OCI-LY7 (cell line): ENCODE measurements at regions not wholly inside any gene's neighbourhood (a gene's known extent, or its start where the extent isn't known, plus 50 kb on each side); places are given as distances from the start of the nearest gene placed in this dataset.

Source experiments
- BruUV-seq: library from RNA; stranded (reverse); fragments of 400-500 nt; replicated peaks from 2 replicates; lab custom pipeline; 2021; lab: Mats Ljungman, UMichigan
- CTCF ChIA-PET: fragments of 300-600 bp; sonication (Branson Sonifier 250); formaldehyde crosslinking; loops from one replicate; lab custom pipeline; 2022; ENCODE audit warnings: antibody characterized with exemption; ENCODE audit not compliant: unreplicated experiment; lab: Charles Lee
- POLR2A ChIA-PET: fragments of 300-600 bp; sonication (Branson Sonifier 250); formaldehyde crosslinking; loops from one replicate; lab custom pipeline; 2022; ENCODE audit warnings: antibody characterized with exemption; lab: Charles Lee
- DNase-seq: peaks from one replicate; pipeline ENCODE4 v3.0.0-alpha.2; 2015; ENCODE audit warnings: low spot score
- H2AFZ ChIP-seq: fragments of 200-600 bp; sonication (generic), shearing (Covaris generic); 2 replicates; pipeline ENCODE4 v1.6.1; 2014; ENCODE audit warnings: mild to moderate bottlenecking, antibody characterized with exemption, low read length, moderate library complexity
- H3K27ac ChIP-seq: fragments of 200-600 bp; sonication (generic); 2 replicates; pipeline ENCODE4 v1.5.1; 2014; ENCODE audit warnings: mixed run types, low read depth, mild to moderate bottlenecking, moderate library complexity, low read length, inconsistent platforms; ENCODE audit not compliant: poor library complexity, severe bottlenecking
- H3K36me3 ChIP-seq: fragments of 200-600 bp; sonication (generic); 2 replicates; pipeline ENCODE4 v1.6.1; 2014; ENCODE audit warnings: mild to moderate bottlenecking, antibody characterized with exemption, low read length, moderate library complexity, mixed read lengths; ENCODE audit not compliant: insufficient read depth
- H3K4me1 ChIP-seq: fragments of 200-600 bp; sonication (generic); 2 replicates; pipeline ENCODE4 v1.5.1; 2014; ENCODE audit warnings: mild to moderate bottlenecking, low read length; ENCODE audit not compliant: insufficient read depth, poor library complexity, severe bottlenecking
- H3K4me2 ChIP-seq: fragments of 200-600 bp; sonication (generic); 2 replicates; pipeline ENCODE4 v1.6.1; 2014; ENCODE audit warnings: mild to moderate bottlenecking, low read length
- H3K4me3 ChIP-seq: fragments of 200-600 bp; sonication (generic); 2 replicates; pipeline ENCODE4 v1.5.1; 2014; ENCODE audit warnings: mild to moderate bottlenecking, low read depth, low read length; ENCODE audit not compliant: poor library complexity, severe bottlenecking
- H3K79me2 ChIP-seq: fragments of 200-600 bp; sonication (generic); 2 replicates; pipeline ENCODE4 v1.6.1; 2016; ENCODE audit warnings: low read depth, mild to moderate bottlenecking, low read length, moderate library complexity, mixed read lengths; ENCODE audit not compliant: insufficient read depth
- H3K9me2 ChIP-seq: fragments of 200-600 bp; sonication (generic); 2 replicates; pipeline ENCODE4 v1.6.1; 2016; ENCODE audit warnings: mild to moderate bottlenecking, low read length, mixed read lengths; ENCODE audit not compliant: insufficient read depth
- H3K9me3 ChIP-seq: fragments of 200-600 bp; sonication (generic); 2 replicates; pipeline ENCODE4 v1.6.1; 2014; ENCODE audit warnings: mild to moderate bottlenecking, mixed run types, low read length, mixed read lengths
- H4K20me1 ChIP-seq: fragments of 200-600 bp; sonication (generic); 2 replicates; pipeline ENCODE4 v1.6.1; 2014; ENCODE audit warnings: mild to moderate bottlenecking, antibody characterized with exemption, low read length, moderate library complexity, mixed read lengths; ENCODE audit not compliant: insufficient read depth
- EZH2phosphoT487 ChIP-seq: fragments of 200-600 bp; sonication (generic); IDR thresholded peaks from 2 replicates; pipeline ENCODE4 v1.6.1; 2018; ENCODE audit warnings: low read depth, borderline replicate concordance, mild to moderate bottlenecking, mixed run types, antibody characterized with exemption, low read length, moderate library complexity, mixed read lengths
- intact Hi-C: fragments of 100-400 bp; cut with micrococcal nuclease; formaldehyde crosslinking; loops from one replicate; pipeline ENCODE4 v1.10.0; 2022; ENCODE audit not compliant: unreplicated experiment
- TF ChIP-seq, protein P1 (sequence below): fragments of 200-600 bp; sonication (generic); conservative IDR thresholded peaks from 2 replicates; pipeline ENCODE4 v1.5.1; 2014; ENCODE audit warnings: mild to moderate bottlenecking, antibody characterized with exemption, low read length, moderate library complexity, mixed read lengths

DNA sequence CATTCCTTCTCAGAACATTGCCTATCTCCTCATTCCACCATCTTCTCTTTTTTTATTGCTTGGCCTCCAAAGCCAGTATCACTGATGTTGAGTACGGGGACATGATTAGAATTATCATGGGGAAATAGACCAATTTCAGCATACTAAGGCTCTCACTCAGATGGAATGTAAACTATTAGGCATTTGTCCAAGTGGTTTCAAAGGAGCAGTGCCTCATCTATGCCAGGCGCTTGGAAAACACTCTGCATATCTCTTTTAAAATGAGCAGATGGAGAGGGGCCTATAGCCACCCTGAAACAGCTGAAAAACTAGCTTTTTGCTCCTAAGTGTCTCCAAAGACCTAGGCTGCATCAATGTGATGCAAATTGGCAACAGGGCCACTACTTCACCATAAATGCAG, 150.8 kb upstream of the DIPK2B start:
- Histone ChIP-seq H3K9me3 (no peaks in the 10 kb centered on the region), H3K9me2 (no peaks in the 10 kb centered on the region), H3K36me3 (no peaks in the 10 kb centered on the region), H3K4me1 (no peaks in the 10 kb centered on the region), H3K4me3 (no peak overlapping the region), H3K79me2 (no peaks in the 10 kb centered on the region), H3K27ac (no peak overlapping the region), H2AFZ (no peak overlapping the region), H4K20me1 (no peaks in the 10 kb centered on the region), H3K4me2 (no peak overlapping the region)
- TF ChIP-seq EZH2phosphoT487: no peak
- TF ChIP-seq, protein P1, sequence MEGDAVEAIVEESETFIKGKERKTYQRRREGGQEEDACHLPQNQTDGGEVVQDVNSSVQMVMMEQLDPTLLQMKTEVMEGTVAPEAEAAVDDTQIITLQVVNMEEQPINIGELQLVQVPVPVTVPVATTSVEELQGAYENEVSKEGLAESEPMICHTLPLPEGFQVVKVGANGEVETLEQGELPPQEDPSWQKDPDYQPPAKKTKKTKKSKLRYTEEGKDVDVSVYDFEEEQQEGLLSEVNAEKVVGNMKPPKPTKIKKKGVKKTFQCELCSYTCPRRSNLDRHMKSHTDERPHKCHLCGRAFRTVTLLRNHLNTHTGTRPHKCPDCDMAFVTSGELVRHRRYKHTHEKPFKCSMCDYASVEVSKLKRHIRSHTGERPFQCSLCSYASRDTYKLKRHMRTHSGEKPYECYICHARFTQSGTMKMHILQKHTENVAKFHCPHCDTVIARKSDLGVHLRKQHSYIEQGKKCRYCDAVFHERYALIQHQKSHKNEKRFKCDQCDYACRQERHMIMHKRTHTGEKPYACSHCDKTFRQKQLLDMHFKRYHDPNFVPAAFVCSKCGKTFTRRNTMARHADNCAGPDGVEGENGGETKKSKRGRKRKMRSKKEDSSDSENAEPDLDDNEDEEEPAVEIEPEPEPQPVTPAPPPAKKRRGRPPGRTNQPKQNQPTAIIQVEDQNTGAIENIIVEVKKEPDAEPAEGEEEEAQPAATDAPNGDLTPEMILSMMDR: no peak
- POLR2A ChIA-PET: no interaction called here
- CTCF ChIA-PET: no interaction called here
- intact Hi-C loops: no loop called here
- DNase-seq: no peak
- BruUV-seq: no TSS peak

DNA sequence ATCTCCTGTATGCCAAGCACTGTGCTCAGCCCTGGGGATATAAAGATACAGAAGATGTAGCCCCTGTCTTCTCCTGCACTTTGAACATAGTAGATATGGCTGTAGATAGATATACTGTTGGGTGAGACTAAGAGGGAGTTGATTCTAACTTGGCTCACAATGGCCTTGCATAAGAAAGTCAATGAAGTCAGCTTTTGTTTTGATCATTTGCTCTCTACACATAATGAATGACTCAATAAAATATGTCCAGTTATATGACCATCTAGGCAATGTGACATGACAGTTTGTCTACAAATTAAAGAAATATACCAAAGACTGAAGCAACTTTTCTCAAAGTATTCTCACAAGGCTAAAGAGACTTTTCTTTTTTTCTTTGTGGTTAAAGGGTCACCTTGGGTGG, 147.6 kb upstream of the DIPK2B start:
- H4K20me1 ChIP-seq: no peaks in the 10 kb centered on the region
- H3K27ac ChIP-seq: no peak overlapping the region
- no peaks in the 10 kb centered on the region for H3K79me2 ChIP-seq
- no peaks in the 10 kb centered on the region for H3K4me1 ChIP-seq
- BruUV-seq: no TSS peak
- no peaks in the 10 kb centered on the region for H3K9me3 ChIP-seq
- H3K9me2 ChIP-seq: no peaks in the 10 kb centered on the region
- no peak overlapping the region for H2AFZ ChIP-seq
- no peak overlapping the region for H3K4me2 ChIP-seq
- H3K4me3 ChIP-seq: no peak overlapping the region
- ChIA-PET POLR2A (interaction anchor here (0.6 kb wide), 1 partner anchor 32 kb away, joined by 3 read pairs; no protein-coding TSS in a partner anchor), CTCF (no interaction called here)
- no peak for DNase-seq
- TF ChIP-seq, protein P1: no peak
- no peak for TF ChIP-seq EZH2phosphoT487
- intact Hi-C loops: no loop called here
- no peaks in the 10 kb centered on the region for H3K36me3 ChIP-seq

DNA sequence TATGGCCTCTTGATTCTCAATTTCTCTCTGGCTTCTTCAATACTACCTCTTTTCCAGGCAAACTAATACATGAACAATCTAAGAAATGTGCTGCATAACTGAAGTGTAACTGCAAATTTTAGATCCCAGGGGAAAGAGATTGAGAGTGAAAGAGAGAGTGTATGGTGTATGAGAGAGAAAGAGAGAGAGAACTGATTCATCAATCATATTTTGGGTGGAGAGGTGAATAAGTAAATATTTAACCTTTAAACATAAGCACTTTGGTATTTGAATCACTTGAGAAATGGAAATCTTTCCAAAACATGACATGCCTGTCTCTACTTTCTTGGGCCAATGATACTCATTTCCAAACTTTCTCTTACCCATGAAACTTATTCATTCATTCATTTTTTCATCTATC, 147.2 kb upstream of the DIPK2B start:
- Histone ChIP-seq H3K79me2 (no peaks in the 10 kb centered on the region), H3K27ac (no peak overlapping the region), H3K36me3 (no peaks in the 10 kb centered on the region), H3K4me1 (no peaks in the 10 kb centered on the region), H4K20me1 (no peaks in the 10 kb centered on the region), H3K9me2 (no peaks in the 10 kb centered on the region), H3K4me3 (no peak overlapping the region), H3K4me2 (no peak overlapping the region), H2AFZ (no peak overlapping the region), H3K9me3 (no peaks in the 10 kb centered on the region)
- intact Hi-C loops: no loop called here
- TF ChIP-seq, protein P1: no peak
- no peak for TF ChIP-seq EZH2phosphoT487
- BruUV-seq: no TSS peak
- ChIA-PET CTCF (no interaction called here), POLR2A (no interaction called here)
- DNase-seq: no peak
